MM.1S (cell line): ENCODE measurements at regions not wholly inside any gene's neighbourhood (a gene's known extent, or its start where the extent isn't known, plus 50 kb on each side); places are given as distances from the start of the nearest gene placed in this dataset.

Source experiments
- EZH2 ChIP-seq: fragments of 300-600 bp; sonication (generic); optimal IDR thresholded peaks from 2 replicates; pipeline ENCODE3; 2017; ENCODE audit warnings: low read depth, mild to moderate bottlenecking, antibody characterized with exemption, low read length, mixed read lengths
- EZH2phosphoT487 ChIP-seq: fragments of 300-600 bp; sonication (generic); IDR thresholded peaks from 2 replicates; pipeline ENCODE4 v1.6.1; 2018; ENCODE audit warnings: antibody characterized with exemption, low read length
- TF ChIP-seq, protein P1 (sequence below): fragments of 300-600 bp; sonication (generic); IDR thresholded peaks from 2 replicates; pipeline ENCODE4 v1.5.1; 2016; ENCODE audit warnings: antibody characterized with exemption, low read length, mixed read lengths

DNA sequence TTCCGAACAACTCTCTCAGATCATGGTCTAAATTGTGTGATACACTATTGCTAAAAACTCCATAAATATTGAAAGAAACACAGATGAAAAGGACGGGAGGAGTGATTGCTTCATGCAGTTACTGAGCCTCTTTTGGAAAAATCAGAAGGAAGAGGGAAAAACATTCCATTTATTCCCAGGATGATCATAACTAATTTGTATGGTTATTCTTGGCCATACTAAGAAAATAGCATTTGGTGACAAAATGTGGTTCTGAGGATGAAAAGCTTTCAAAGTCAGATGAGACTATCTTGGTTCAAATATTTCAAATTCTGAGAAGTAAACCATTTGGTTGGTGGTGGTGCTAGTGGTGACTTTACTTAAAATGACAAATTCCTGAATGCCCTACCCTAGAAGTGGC, 305.4 kb upstream of the LDB2 start:
- TF ChIP-seq, protein P1, sequence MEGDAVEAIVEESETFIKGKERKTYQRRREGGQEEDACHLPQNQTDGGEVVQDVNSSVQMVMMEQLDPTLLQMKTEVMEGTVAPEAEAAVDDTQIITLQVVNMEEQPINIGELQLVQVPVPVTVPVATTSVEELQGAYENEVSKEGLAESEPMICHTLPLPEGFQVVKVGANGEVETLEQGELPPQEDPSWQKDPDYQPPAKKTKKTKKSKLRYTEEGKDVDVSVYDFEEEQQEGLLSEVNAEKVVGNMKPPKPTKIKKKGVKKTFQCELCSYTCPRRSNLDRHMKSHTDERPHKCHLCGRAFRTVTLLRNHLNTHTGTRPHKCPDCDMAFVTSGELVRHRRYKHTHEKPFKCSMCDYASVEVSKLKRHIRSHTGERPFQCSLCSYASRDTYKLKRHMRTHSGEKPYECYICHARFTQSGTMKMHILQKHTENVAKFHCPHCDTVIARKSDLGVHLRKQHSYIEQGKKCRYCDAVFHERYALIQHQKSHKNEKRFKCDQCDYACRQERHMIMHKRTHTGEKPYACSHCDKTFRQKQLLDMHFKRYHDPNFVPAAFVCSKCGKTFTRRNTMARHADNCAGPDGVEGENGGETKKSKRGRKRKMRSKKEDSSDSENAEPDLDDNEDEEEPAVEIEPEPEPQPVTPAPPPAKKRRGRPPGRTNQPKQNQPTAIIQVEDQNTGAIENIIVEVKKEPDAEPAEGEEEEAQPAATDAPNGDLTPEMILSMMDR = no peak
- TF ChIP-seq EZH2 (no peak), EZH2phosphoT487 (no peak)
